Naive thymus-derived CD4-positive, alpha-beta T cell (primary cell): ENCODE measurements at regions not wholly inside any gene's neighbourhood (a gene's known extent, or its start where the extent isn't known, plus 50 kb on each side); places are given as distances from the start of the nearest gene placed in this dataset.
A peak's percentile ranks its signal among the peaks of the same experiment; 100 is the strongest.

Experiments
- ATAC-seq: fragments of 150-1000 bp; cut with Tn5 transposase; 2 replicates; pipeline ENCODE4 v1.10.0; 2021; ENCODE audit warnings: mild to moderate bottlenecking, moderate library complexity
- CTCF ChIA-PET: fragments of 350-600 bp; sonication (Branson Sonifier 250); formaldehyde crosslinking; loops from one replicate; lab custom pipeline; 2021; ENCODE audit warnings: antibody characterized with exemption; lab: Charles Lee
- POLR2A ChIA-PET: fragments of 350-600 bp; sonication (Branson Sonifier 250); formaldehyde crosslinking; loops from one replicate; lab custom pipeline; 2021; ENCODE audit warnings: antibody characterized with exemption, inconsistent platforms; lab: Charles Lee
- DNase-seq, 9 donors: peaks; one replicate each; pipeline versions ENCODE4 v3.0.0 to v3.0.0-alpha.2; 2020 to 2022; ENCODE audit warnings: mixed read lengths in 1 of 9
- H3K27ac ChIP-seq: one replicate; pipeline ENCODE4 v1.7.0; 2013; ENCODE audit warnings: mild to moderate bottlenecking, low read depth, low read length, moderate library complexity
- H3K27me3 ChIP-seq, 2 donors: one replicate each; pipeline ENCODE4 v1.7.0; 2013; ENCODE audit warnings: low read length in 2 of 2, mild to moderate bottlenecking in 2 of 2, moderate library complexity in 2 of 2; ENCODE audit not compliant: control insufficient read depth in 2 of 2, insufficient read depth in 2 of 2
- H3K36me3 ChIP-seq, 3 experiments: 1 replicate in 2 of 3; 2 replicates in 1 of 3; pipeline ENCODE4 v1.7.0; 2013; ENCODE audit warnings: low read length in 3 of 3, mild to moderate bottlenecking in 3 of 3, moderate library complexity in 1 of 3; ENCODE audit not compliant: insufficient read depth in 3 of 3, control insufficient read depth in 2 of 3
- H3K4me1 ChIP-seq, 2 donors: one replicate each; pipeline ENCODE4 v1.7.0; 2013; ENCODE audit warnings: low read length in 2 of 2, mild to moderate bottlenecking in 2 of 2, moderate library complexity in 1 of 2; ENCODE audit not compliant: control insufficient read depth in 2 of 2, insufficient read depth in 2 of 2
- H3K4me3 ChIP-seq: 2 replicates; pipeline ENCODE4 v1.7.0; 2013; ENCODE audit warnings: mild to moderate bottlenecking, low read length
- H3K9me3 ChIP-seq, 3 experiments: 1 replicate in 2 of 3; 2 replicates in 1 of 3; pipeline ENCODE4 v1.7.0; 2013; ENCODE audit warnings: low read length in 3 of 3; ENCODE audit not compliant: control insufficient read depth in 2 of 3
- H3K27ac Mint-ChIP-seq, 9 donors: one replicate each; pipeline ENCODE4 v1.8.0; 2020 to 2022; ENCODE audit warnings: mixed read lengths in 9 of 9, mild to moderate bottlenecking in 8 of 9, moderate library complexity in 5 of 9, inconsistent platforms in 2 of 9
- H3K27me3 Mint-ChIP-seq, 5 donors: one replicate each; pipeline ENCODE4 v1.8.0; 2021 to 2022; ENCODE audit warnings: mixed read lengths in 5 of 5, mild to moderate bottlenecking in 1 of 5
- H3K36me3 Mint-ChIP-seq, 5 donors: one replicate each; pipeline ENCODE4 v1.8.0; 2020 to 2022; ENCODE audit warnings: mixed read lengths in 5 of 5, mild to moderate bottlenecking in 3 of 5, inconsistent platforms in 1 of 5
- H3K4me1 Mint-ChIP-seq, 7 donors: one replicate each; pipeline ENCODE4 v1.8.0; 2020 to 2022; ENCODE audit warnings: mixed read lengths in 7 of 7, mild to moderate bottlenecking in 3 of 7, inconsistent platforms in 1 of 7
- H3K4me3 Mint-ChIP-seq, 10 donors: one replicate each; pipeline ENCODE4 v1.8.0; 2020 to 2022; ENCODE audit warnings: mild to moderate bottlenecking in 10 of 10, mixed read lengths in 10 of 10, moderate library complexity in 6 of 10, inconsistent platforms in 2 of 10
- H3K9me3 Mint-ChIP-seq, 11 donors: one replicate each; pipeline ENCODE4 v1.8.0; 2020 to 2022; ENCODE audit warnings: mixed read lengths in 11 of 11, mild to moderate bottlenecking in 4 of 11, inconsistent platforms in 1 of 11, moderate library complexity in 1 of 11
- intact Hi-C, 2 donors: fragments of 100-400 bp; cut with micrococcal nuclease; formaldehyde crosslinking; loops; one replicate each; pipeline ENCODE4 v1.15.1; 2023

- Histone ChIP-seq H3K9me3 (no peaks in the 10 kb centered on the region), H3K36me3 (peaks cover 0 to 22% (median 0%) of the 10 kb centered on the region in 3 experiments), H3K4me1 (peaks cover 38 to 42% of the 10 kb centered on the region in 2 donors), H3K4me3 (peak overlapping the region; percentile 98), H3K27me3 (no peaks in the 10 kb centered on the region), H3K27ac (peak overlapping the region; percentile 98)
- intact Hi-C loops, result loop anchor here (1.0 to 5.0 kb wide), 15 partner anchors 39 to 1676 kb away; partner anchors contain the start of genes MKLN1 (in 2 of the 2), COPG2 (in 1 of the 2), STRIP2 (in 1 of the 2) and UBE2H (in 1 of the 2)
- ChIA-PET CTCF (interaction anchor here (0.6 to 1.1 kb wide), 4 partner anchors 12 to 195 kb away, joined by 3 to 4 read pairs (median 3); no protein-coding TSS in a partner anchor), POLR2A (interaction anchor here (0.6 to 2.5 kb wide), 10 partner anchors 16 to 251 kb away, joined by 3 to 22 read pairs (median 4); partner anchors contain the start of gene MKLN1)
- H3K27ac Mint-ChIP-seq, result peak overlapping the region; percentile 95 to 100 (median 98)
- H3K27me3 Mint-ChIP-seq, result peaks cover 0 to 10% (median 0%) of the 10 kb centered on the region in 5 donors
- peak in 8 of 9 donors; percentile 30 to 78 (median 66) for DNase-seq
- H3K9me3 Mint-ChIP-seq, result peaks cover 0 to 13% (median 0%) of the 10 kb centered on the region in 11 donors
- peaks cover 41 to 66% (median 50%) of the 10 kb centered on the region in 7 donors for H3K4me1 Mint-ChIP-seq
- peak; percentile 19 for ATAC-seq
- H3K4me3 Mint-ChIP-seq, result peak overlapping the region; percentile 86 to 100 (median 97)
- peaks cover 0 to 23% (median 13%) of the 10 kb centered on the region in 5 donors for H3K36me3 Mint-ChIP-seq
Observed at GRCh38 chr7:131108212-131108940, 219.3 kb upstream of the MKLN1 start.

DNA sequence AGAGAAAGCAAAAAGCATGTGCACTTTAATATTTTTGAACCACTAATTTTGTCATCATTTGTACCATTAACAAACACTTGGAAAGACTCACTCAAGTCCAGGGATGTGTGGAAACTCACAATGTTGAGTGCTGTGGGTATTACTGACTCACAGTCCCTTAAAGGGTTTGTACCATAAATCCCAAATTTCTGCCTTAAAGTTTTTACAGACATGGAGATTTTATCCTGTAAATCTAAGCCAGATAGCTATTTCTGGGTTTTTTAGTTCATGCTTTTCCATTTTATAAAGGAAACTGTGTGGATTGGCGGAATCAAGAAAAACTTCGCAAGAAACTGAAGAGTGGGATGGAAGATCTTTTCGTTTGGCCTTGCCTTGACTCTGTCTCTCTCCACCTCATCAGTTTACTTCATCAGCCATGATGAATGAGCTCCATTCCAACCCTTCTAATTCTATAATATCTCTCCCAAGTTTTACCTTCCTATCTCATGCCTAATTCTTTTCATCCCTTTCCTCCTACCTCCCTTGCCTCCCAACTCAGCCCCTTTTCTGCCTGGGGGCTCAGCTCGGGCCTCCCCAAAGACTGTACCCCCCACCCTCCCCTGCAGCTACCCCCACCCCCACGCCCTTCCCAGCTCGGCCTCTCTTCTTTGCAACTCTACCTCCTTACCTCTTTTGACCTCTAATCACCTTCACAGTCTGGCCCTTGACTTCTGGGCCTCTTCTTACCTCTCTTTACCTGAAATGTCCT is 218.5 kb upstream of the MKLN1 start:
- peaks cover 0 to 13% (median 0%) of the 10 kb centered on the region in 11 donors for H3K9me3 Mint-ChIP-seq
- H3K4me3 ChIP-seq, result peak overlapping the region; percentile 98
- H3K27ac Mint-ChIP-seq, result peak overlapping the region; percentile 95 to 100 (median 98)
- H3K36me3 ChIP-seq, result peaks cover 0 to 22% (median 0%) of the 10 kb centered on the region in 3 experiments
- POLR2A ChIA-PET, result interaction anchor here (0.6 to 2.1 kb wide), 10 partner anchors 15 to 250 kb away, joined by 3 to 9 read pairs (median 4); partner anchors contain the start of gene MKLN1
- peaks cover 30 to 37% of the 10 kb centered on the region in 2 donors for H3K4me1 ChIP-seq
- H3K9me3 ChIP-seq, result no peaks in the 10 kb centered on the region
- peaks cover 0 to 12% (median 0%) of the 10 kb centered on the region in 5 donors for H3K27me3 Mint-ChIP-seq
- intact Hi-C loops, result loop anchor here (2.0 to 5.0 kb wide), 6 partner anchors 102 to 1677 kb away; partner anchors contain the start of genes COPG2 (in 1 of the 2), STRIP2 (in 1 of the 2) and UBE2H (in 1 of the 2)
- H3K4me1 Mint-ChIP-seq, result peaks cover 34 to 58% (median 42%) of the 10 kb centered on the region in 7 donors
- peak overlapping the region; percentile 98 for H3K27ac ChIP-seq
- CTCF ChIA-PET, result interaction anchor here (0.8 kb wide), 1 partner anchor 194 kb away, joined by 3 read pairs; no protein-coding TSS in a partner anchor
- H3K4me3 Mint-ChIP-seq, result peak overlapping the region; percentile 86 to 100 (median 97)
- no peaks in the 10 kb centered on the region for H3K27me3 ChIP-seq
- peaks cover 0 to 15% (median 8%) of the 10 kb centered on the region in 5 donors for H3K36me3 Mint-ChIP-seq
- DNase-seq, result no peak
- ATAC-seq, result no peak

DNA sequence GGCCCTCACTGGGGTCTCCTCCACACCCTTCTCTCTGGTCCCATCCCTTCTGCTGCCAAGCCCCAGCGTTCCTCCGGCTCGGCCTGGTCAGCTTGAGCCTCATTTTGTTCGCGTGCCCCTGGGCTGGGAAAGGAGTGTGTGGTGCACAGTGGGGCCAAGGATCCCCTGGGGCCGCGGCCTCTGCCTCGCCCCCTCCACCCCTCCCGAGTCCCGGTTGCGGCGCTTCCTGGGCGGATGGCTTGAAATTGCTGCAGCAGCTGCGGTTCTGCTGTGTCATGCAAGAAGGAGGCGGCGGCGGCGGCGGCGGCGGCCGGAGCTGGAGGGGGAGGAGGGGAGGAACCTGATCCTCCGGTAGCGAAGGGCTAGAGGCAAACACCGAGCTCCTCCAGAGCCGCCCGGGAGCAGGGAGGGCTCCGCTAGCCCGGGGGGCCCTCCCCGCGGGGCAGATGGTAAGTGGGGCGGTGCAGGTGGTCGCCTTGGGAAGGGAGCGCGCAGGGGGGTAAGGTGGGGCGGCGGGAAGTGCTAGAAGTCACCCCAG is 217.8 kb upstream of the MKLN1 start:
- H3K4me3 Mint-ChIP-seq, result peak overlapping the region; percentile 77 to 99 (median 94)
- peak overlapping the region; percentile 54 for H3K4me3 ChIP-seq
- peaks cover 24 to 31% of the 10 kb centered on the region in 2 donors for H3K4me1 ChIP-seq
- peaks cover 0 to 22% (median 0%) of the 10 kb centered on the region in 3 experiments for H3K36me3 ChIP-seq
- POLR2A ChIA-PET, result interaction anchor here (1.1 to 2.1 kb wide), 6 partner anchors 14 to 218 kb away, joined by 3 to 9 read pairs (median 6); partner anchors contain the start of gene MKLN1
- H3K27ac ChIP-seq, result peak overlapping the region; percentile 9
- H3K9me3 ChIP-seq, result no peaks in the 10 kb centered on the region
- intact Hi-C loops, result loop anchor here (2.0 to 5.0 kb wide), 7 partner anchors 37 to 1678 kb away; partner anchors contain the start of genes COPG2 (in 1 of the 2), STRIP2 (in 1 of the 2) and UBE2H (in 1 of the 2)
- peak overlapping the region; percentile 83 to 100 (median 97) for H3K27ac Mint-ChIP-seq
- peaks cover 28 to 52% (median 35%) of the 10 kb centered on the region in 7 donors for H3K4me1 Mint-ChIP-seq
- no peak for ATAC-seq
- H3K9me3 Mint-ChIP-seq, result peaks cover 0 to 13% (median 0%) of the 10 kb centered on the region in 11 donors
- H3K27me3 Mint-ChIP-seq, result peaks cover 0 to 16% (median 0%) of the 10 kb centered on the region in 5 donors
- DNase-seq, result peak; percentile 47 to 72 (median 57)
- CTCF ChIA-PET, result interaction anchor here (0.6 to 0.7 kb wide), 2 partner anchors 51 to 216 kb away, joined by 3 read pairs; no protein-coding TSS in a partner anchor
- H3K36me3 Mint-ChIP-seq, result peaks cover 0 to 15% (median 9%) of the 10 kb centered on the region in 5 donors
- H3K27me3 ChIP-seq, result no peaks in the 10 kb centered on the region

DNA sequence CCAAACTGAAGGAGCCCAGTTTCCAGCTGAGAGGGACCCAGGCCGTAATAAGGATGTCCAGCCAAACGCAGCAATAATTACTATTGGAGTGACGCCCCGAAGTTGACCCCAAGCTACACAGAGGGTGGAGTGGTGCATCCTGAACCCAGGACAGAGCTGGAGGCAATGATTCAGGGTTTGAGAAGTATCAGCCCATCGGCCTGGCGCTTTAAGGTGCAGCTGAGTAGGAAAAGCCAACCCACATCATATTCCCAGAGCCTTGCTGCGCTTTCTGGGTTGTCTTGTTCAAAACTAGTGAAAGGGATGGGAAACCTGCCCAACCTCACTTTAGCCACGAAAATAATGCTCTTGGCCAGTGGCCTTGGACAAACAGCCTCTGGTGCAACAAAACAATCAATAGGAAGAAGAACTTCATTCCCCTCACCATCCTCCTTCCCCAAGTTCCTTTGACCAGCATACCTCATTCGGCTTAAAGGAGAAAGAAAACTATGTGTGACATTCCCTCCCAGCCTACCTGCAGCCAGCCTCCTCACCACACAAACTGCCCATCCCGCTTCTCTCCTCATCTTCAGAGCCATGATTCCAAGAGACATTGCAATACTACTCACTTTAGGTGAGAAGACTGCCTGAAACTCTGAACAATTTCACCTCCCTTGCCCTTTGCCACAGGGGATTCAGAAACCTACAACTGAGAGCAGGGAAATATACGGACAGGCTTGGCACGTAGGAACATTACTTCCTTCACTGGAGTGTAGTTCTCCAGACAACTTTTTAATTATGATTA is 217.2 kb upstream of the MKLN1 start:
- H3K36me3 Mint-ChIP-seq, result peaks cover 0 to 15% (median 5%) of the 10 kb centered on the region in 5 donors
- Histone ChIP-seq H3K27ac (no peak overlapping the region), H3K4me1 (peaks cover 18 to 24% of the 10 kb centered on the region in 2 donors), H3K9me3 (no peaks in the 10 kb centered on the region), H3K36me3 (peaks cover 0 to 22% (median 0%) of the 10 kb centered on the region in 3 experiments), H3K4me3 (peak overlapping the region; percentile 39), H3K27me3 (no peaks in the 10 kb centered on the region)
- DNase-seq (no peak), ATAC-seq (no peak)
- intact Hi-C loops, result loop anchor here in 1 of 2 donors (5.0 kb wide), 1 partner anchor 37 kb away; no protein-coding TSS in a partner anchor
- H3K27ac Mint-ChIP-seq, result peak overlapping the region; percentile 74 to 100 (median 85)
- peak overlapping the region; percentile 71 to 99 (median 88) for H3K4me3 Mint-ChIP-seq
- POLR2A ChIA-PET, result interaction anchor here (1.1 to 2.1 kb wide), 5 partner anchors 14 to 215 kb away, joined by 3 to 6 read pairs (median 5); no protein-coding TSS in a partner anchor
- CTCF ChIA-PET, result interaction anchor here (0.6 to 0.7 kb wide), 2 partner anchors 51 to 217 kb away, joined by 3 read pairs; no protein-coding TSS in a partner anchor
- peaks cover 24 to 45% (median 29%) of the 10 kb centered on the region in 7 donors for H3K4me1 Mint-ChIP-seq
- peaks cover 0 to 13% (median 0%) of the 10 kb centered on the region in 11 donors for H3K9me3 Mint-ChIP-seq
- peaks cover 0 to 21% (median 0%) of the 10 kb centered on the region in 5 donors for H3K27me3 Mint-ChIP-seq

DNA sequence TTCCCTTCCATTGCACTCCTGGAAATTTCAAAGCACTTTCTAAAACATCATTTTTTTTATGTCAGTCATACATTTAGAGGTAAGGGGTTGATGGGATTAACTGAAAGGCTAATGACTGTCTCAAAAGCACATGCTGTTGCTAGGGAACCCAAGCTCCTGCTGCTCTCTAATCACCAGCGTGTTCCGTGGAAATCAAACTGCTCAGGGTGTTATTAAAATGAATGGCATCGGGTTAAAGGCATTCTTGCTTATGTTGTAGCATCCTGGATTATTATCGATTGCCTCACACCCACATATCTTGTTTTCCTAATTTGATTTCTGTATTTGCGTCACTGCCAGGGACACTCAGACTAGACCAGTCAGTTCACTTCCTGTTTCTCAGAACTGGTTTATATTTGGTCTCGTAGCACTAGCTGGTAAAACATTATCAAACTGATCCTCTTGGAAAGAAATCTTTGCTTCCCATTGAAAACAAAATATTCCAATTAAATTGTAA is 216.5 kb upstream of the MKLN1 start:
- no peak overlapping the region for H3K4me3 ChIP-seq
- no peaks in the 10 kb centered on the region for H3K27me3 ChIP-seq
- H3K9me3 ChIP-seq, result no peaks in the 10 kb centered on the region
- H3K9me3 Mint-ChIP-seq, result peaks cover 0 to 13% (median 0%) of the 10 kb centered on the region in 11 donors
- H3K27ac ChIP-seq, result no peak overlapping the region
- ChIA-PET CTCF (no interaction called here), POLR2A (no interaction called here)
- peaks cover 0 to 15% (median 5%) of the 10 kb centered on the region in 5 donors for H3K36me3 Mint-ChIP-seq
- intact Hi-C loops, result loop anchor here in 1 of 2 donors (5.0 kb wide), 1 partner anchor 36 kb away; no protein-coding TSS in a partner anchor
- peaks cover 0 to 23% (median 0%) of the 10 kb centered on the region in 5 donors for H3K27me3 Mint-ChIP-seq
- peaks cover 0 to 22% (median 0%) of the 10 kb centered on the region in 3 experiments for H3K36me3 ChIP-seq
- peaks cover 18 to 24% of the 10 kb centered on the region in 2 donors for H3K4me1 ChIP-seq
- peak overlapping the region; percentile 71 to 99 (median 88) for H3K4me3 Mint-ChIP-seq
- H3K27ac Mint-ChIP-seq, result peak overlapping the region; percentile 63 to 100 (median 85)
- peak in 5 of 9 donors; percentile 33 to 55 (median 50) for DNase-seq
- H3K4me1 Mint-ChIP-seq, result peaks cover 24 to 45% (median 29%) of the 10 kb centered on the region in 7 donors
- ATAC-seq, result peak; percentile 8
